HCT116 (cell line): ENCODE measurements at regions not wholly inside any gene's neighbourhood (a gene's known extent, or its start where the extent isn't known, plus 50 kb on each side); places are given as distances from the start of the nearest gene placed in this dataset.

ENCODE experiments used
- ATAC-seq: fragments of 200-7000 bp; cut with Tn5 transposase; 2 replicates; pipeline ENCODE4 v1.9.1; 2020; ENCODE audit warnings: mild to moderate bottlenecking, moderate library complexity
- BruUV-seq: library from RNA; stranded (reverse); fragments of 400-500 nt; replicated peaks from 2 replicates; lab custom pipeline; 2021; lab: Mats Ljungman, UMichigan
- CTCF ChIA-PET: fragments of 300-600 bp; sonication (Branson Sonifier 250); formaldehyde crosslinking; loops from one replicate; lab custom pipeline; 2021; ENCODE audit warnings: antibody characterized with exemption; lab: Charles Lee
- POLR2A ChIA-PET: fragments of 300-600, 350-600 bp; sonication (Branson Sonifier 250); formaldehyde crosslinking; loops from one replicate; lab custom pipeline; 2021; ENCODE audit warnings: antibody characterized with exemption; lab: Charles Lee
- RAD21 ChIA-PET, 2 experiments: fragments of 300-600 bp; sonication (Branson Sonifier 250); formaldehyde crosslinking; loops; one replicate each; lab custom pipeline; 2023; ENCODE audit warnings: low total read pairs in 2 of 2; ENCODE audit not compliant: uncharacterized antibody in 2 of 2, unreplicated experiment in 2 of 2, low non-redundant PET in 1 of 2; lab: Charles Lee
- DNase-seq: peaks from one replicate; pipeline ENCODE4 v3.0.0-alpha.2; 2010; ENCODE audit warnings: low read depth, low spot score
- H2AFZ ChIP-seq: fragments of 200-600 bp; shearing (Covaris generic), sonication (generic); 2 replicates; pipeline ENCODE4 v1.6.1; 2017; ENCODE audit warnings: low read depth, mixed run types, mixed read lengths, antibody characterized with exemption, low read length; ENCODE audit not compliant: poor library complexity, severe bottlenecking
- H3K27ac ChIP-seq: 2 replicates; pipeline ENCODE4 v1.5.1; 2012; ENCODE audit warnings: low read depth, low read length
- H3K27me3 ChIP-seq: fragments of 200-600 bp; sonication (generic); 2 replicates; pipeline ENCODE4 v1.6.1; 2016; ENCODE audit warnings: mixed run types, low read length, mixed read lengths; ENCODE audit not compliant: insufficient read depth
- H3K36me3 ChIP-seq, 2 experiments: fragments of 200-500 bp in 1 of 2; fragments of 200-600 bp in 1 of 2; sonication (Bioruptor generic) in 1 of 2; sonication (generic) in 1 of 2; 2 replicates each; pipeline versions ENCODE4 v1.5.1 to v1.6.1; 2014 to 2016; ENCODE audit warnings: low read length in 2 of 2, inconsistent platforms in 1 of 2, mixed read lengths in 1 of 2, mixed run types in 1 of 2; ENCODE audit not compliant: insufficient read depth in 2 of 2, control insufficient read depth in 1 of 2
- H3K4me1 ChIP-seq, 2 experiments: fragments of 200-600 bp in 1 of 2; sonication (generic) in 1 of 2; 2 replicates each; pipeline versions ENCODE4 v1.5.1 to v1.6.1; 2012 to 2017; ENCODE audit warnings: low read length in 2 of 2, inconsistent platforms in 1 of 2, mild to moderate bottlenecking in 1 of 2, mixed read lengths in 1 of 2, mixed run types in 1 of 2, moderate library complexity in 1 of 2; ENCODE audit not compliant: insufficient read depth in 2 of 2, control insufficient read depth in 1 of 2
- H3K4me2 ChIP-seq: fragments of 200-600 bp; sonication (generic); 2 replicates; pipeline ENCODE4 v1.6.1; 2017; ENCODE audit warnings: mixed run types, low read length, mixed read lengths
- H3K4me3 ChIP-seq, 2 experiments: fragments of 200-600 bp in 1 of 2; sonication (generic) in 1 of 2; replicated peaks in 1 of 2; 2 replicates each; pipeline ENCODE4 v1.5.1; 2011 to 2016; ENCODE audit warnings: low read length in 2 of 2, control low read depth in 1 of 2, low read depth in 1 of 2, mild to moderate bottlenecking in 1 of 2, mixed read lengths in 1 of 2, mixed run types in 1 of 2
- H3K79me2 ChIP-seq: fragments of 200-600 bp; sonication (generic); 2 replicates; pipeline ENCODE4 v1.6.1; 2017; ENCODE audit warnings: mild to moderate bottlenecking, mixed run types, low read length, moderate library complexity, mixed read lengths; ENCODE audit not compliant: insufficient read depth
- H3K9ac ChIP-seq: fragments of 200-600 bp; sonication (generic); 2 replicates; pipeline ENCODE4 v1.6.1; 2016; ENCODE audit warnings: low read length, mixed read lengths
- H3K9me2 ChIP-seq: fragments of 200-600 bp; sonication (generic), shearing (Covaris generic); 2 replicates; pipeline ENCODE4 v1.6.1; 2017; ENCODE audit warnings: mixed run types, mild to moderate bottlenecking, moderate library complexity; ENCODE audit not compliant: insufficient read depth
- H3K9me3 ChIP-seq, 2 experiments: fragments of 200-500 bp in 1 of 2; fragments of 200-600 bp in 1 of 2; sonication (Bioruptor generic) in 1 of 2; sonication (generic) in 1 of 2; 2 replicates each; pipeline ENCODE4 v1.6.1; 2014 to 2017; ENCODE audit warnings: low read length in 2 of 2, mixed read lengths in 2 of 2, inconsistent platforms in 1 of 2, low read depth in 1 of 2, mild to moderate bottlenecking in 1 of 2, mixed run types in 1 of 2, moderate library complexity in 1 of 2; ENCODE audit not compliant: control insufficient read depth in 1 of 2, insufficient read depth in 1 of 2
- H4K20me1 ChIP-seq: fragments of 200-600 bp; sonication (generic), shearing (Covaris generic); 2 replicates; pipeline ENCODE4 v1.6.1; 2017; ENCODE audit warnings: mixed run types, mild to moderate bottlenecking, moderate library complexity; ENCODE audit not compliant: insufficient read depth
- ATF3 ChIP-seq: IDR thresholded peaks from 2 replicates; pipeline ENCODE4 v1.6.1; 2012
- CEBPB ChIP-seq: IDR thresholded peaks from 2 replicates; pipeline ENCODE4 v1.6.1; 2012; ENCODE audit warnings: low read depth
- ELF1 ChIP-seq: IDR thresholded peaks from 2 replicates; pipeline ENCODE4 v1.6.1; 2012; ENCODE audit warnings: low read depth, borderline replicate concordance
- EZH2 ChIP-seq: fragments of 200-600 bp; sonication (generic); IDR thresholded peaks from 2 replicates; pipeline ENCODE4 v1.6.1; 2017; ENCODE audit warnings: antibody characterized with exemption, mixed run types
- EZH2phosphoT487 ChIP-seq: fragments of 200-600 bp; IDR thresholded peaks from 2 replicates; pipeline ENCODE4 v1.6.1; 2018; ENCODE audit warnings: antibody characterized with exemption, borderline replicate concordance
- FOSL1 ChIP-seq: IDR thresholded peaks from 2 replicates; pipeline ENCODE4 v1.6.1; 2012; ENCODE audit warnings: low read depth
- MAX ChIP-seq: IDR thresholded peaks from 2 replicates; pipeline ENCODE4 v1.6.1; 2012
- POLR2A ChIP-seq: IDR thresholded peaks from 2 replicates; pipeline ENCODE4 v1.7.0; 2011; ENCODE audit warnings: borderline replicate concordance; ENCODE audit not compliant: insufficient read depth, insufficient read length; ENCODE audit errors: extremely low read depth
- POLR2AphosphoS5 ChIP-seq: IDR thresholded peaks from 2 replicates; pipeline ENCODE4 v1.6.1; 2011; ENCODE audit warnings: mild to moderate bottlenecking, low read depth, low read length, moderate library complexity
- RAD21 ChIP-seq: IDR thresholded peaks from 2 replicates; pipeline ENCODE4 v1.6.1; 2012; ENCODE audit warnings: low read depth, mild to moderate bottlenecking
- SIN3A ChIP-seq: IDR thresholded peaks from 2 replicates; pipeline ENCODE4 v1.6.1; 2012; ENCODE audit warnings: low read depth
- SP1 ChIP-seq: IDR thresholded peaks from 2 replicates; pipeline ENCODE4 v1.6.1; 2012; ENCODE audit warnings: low read depth
- SRF ChIP-seq: IDR thresholded peaks from 2 replicates; pipeline ENCODE4 v1.6.1; 2012; ENCODE audit warnings: low read depth
- TCF7L2 ChIP-seq: IDR thresholded peaks from 2 replicates; pipeline ENCODE4 v1.7.0; 2011; ENCODE audit warnings: borderline replicate concordance, inconsistent platforms; ENCODE audit not compliant: insufficient read depth, insufficient read length; ENCODE audit errors: extremely low read depth
- YY1 ChIP-seq: IDR thresholded peaks from 2 replicates; pipeline ENCODE4 v1.6.1; 2011; ENCODE audit warnings: low read length, low read depth, moderate library complexity, mild to moderate bottlenecking; ENCODE audit not compliant: insufficient replicate concordance; ENCODE audit errors: extremely low read depth
- ZBTB33 ChIP-seq: IDR thresholded peaks from 2 replicates; pipeline ENCODE4 v1.6.1; 2011; ENCODE audit warnings: mild to moderate bottlenecking, low read length, moderate library complexity; ENCODE audit not compliant: insufficient replicate concordance; ENCODE audit errors: extremely low read depth
- ZFX ChIP-seq: fragments of 450-650 bp; IDR thresholded peaks from 2 replicates; pipeline ENCODE4 v1.6.1; 2017
- intact Hi-C: fragments of 100-400 bp; cut with micrococcal nuclease; formaldehyde crosslinking; loops from 2 replicates; pipeline ENCODE4 v1.10.0; 2022

GRCh38 chr5:60362158-60362557 is 337.8 kb downstream of the DEPDC1B start:
- intact Hi-C loops = no loop called here
- CTCF ChIA-PET = no interaction called here

More at GRCh38 chr5:60362158-60362557, 337.8 kb downstream of the DEPDC1B start:
- Histone ChIP-seq H3K27ac (no peak overlapping the region), H3K9me3 (no peaks in the 10 kb centered on the region), H3K4me3 (no peak overlapping the region), H3K79me2 (no peaks in the 10 kb centered on the region), H3K4me1 (no peaks in the 10 kb centered on the region), H3K27me3 (peaks cover 23% of the 10 kb centered on the region), H2AFZ (no peak overlapping the region), H3K4me2 (no peak overlapping the region), H3K9me2 (no peaks in the 10 kb centered on the region), H3K36me3 (no peaks in the 10 kb centered on the region), H4K20me1 (no peaks in the 10 kb centered on the region), H3K9ac (no peak overlapping the region)
- DNase-seq (no peak), ATAC-seq (no peak)
- POLR2A ChIA-PET = no interaction called here
- TF ChIP-seq SP1 = no peak
- no peak for TF ChIP-seq ZBTB33
- TF ChIP-seq RAD21 = no peak
- no peak for TF ChIP-seq MAX
- no peak for TF ChIP-seq YY1
- TF ChIP-seq EZH2 = no peak
- no peak for TF ChIP-seq CEBPB
- no peak for TF ChIP-seq SIN3A
- TF ChIP-seq TCF7L2 = no peak
- no peak for TF ChIP-seq POLR2AphosphoS5
- no peak for TF ChIP-seq EZH2phosphoT487
- TF ChIP-seq FOSL1 = no peak
- no peak for TF ChIP-seq ZFX
- no peak for TF ChIP-seq ATF3
- TF ChIP-seq ELF1 = no peak
- no peak for TF ChIP-seq SRF
- TF ChIP-seq POLR2A = no peak
- BruUV-seq = no TSS peak
- RAD21 ChIA-PET = no interaction called here
